RWPE2 (cell line): ENCODE measurements at regions not wholly inside any gene's neighbourhood (a gene's known extent, or its start where the extent isn't known, plus 50 kb on each side); places are given as distances from the start of the nearest gene placed in this dataset.

Source experiments
- ATAC-seq: fragments of 200-7000 bp; cut with Tn5 transposase; 3 replicates; pipeline ENCODE4 v1.9.1; 2021; ENCODE audit warnings: low read depth
- DNase-seq: peaks from one replicate; pipeline ENCODE4 v3.0.0-alpha.2; 2020; ENCODE audit warnings: low spot score
- H3K27ac ChIP-seq: fragments of 450-650 bp; 2 replicates; pipeline ENCODE4 v1.5.1; 2017; ENCODE audit warnings: mild to moderate bottlenecking; ENCODE audit not compliant: poor library complexity, severe bottlenecking
- H3K27me3 ChIP-seq: fragments of 250-450 bp; sonication (Bioruptor Pico); 2 replicates; pipeline ENCODE4 v1.5.1; 2021; ENCODE audit warnings: mild to moderate bottlenecking, moderate library complexity; ENCODE audit not compliant: insufficient read depth, poor library complexity, severe bottlenecking
- H3K36me3 ChIP-seq: fragments of 250-450 bp; sonication (Bioruptor Pico); 2 replicates; pipeline ENCODE4 v1.5.1; 2020; ENCODE audit warnings: low read depth, mild to moderate bottlenecking, moderate library complexity
- H3K4me1 ChIP-seq: fragments of 250-450 bp; sonication (Bioruptor Pico); 2 replicates; pipeline ENCODE4 v1.5.1; 2021; ENCODE audit warnings: mild to moderate bottlenecking, moderate library complexity; ENCODE audit not compliant: insufficient read depth, poor library complexity, severe bottlenecking
- H3K4me3 ChIP-seq: fragments of 250-450 bp; sonication (Bioruptor Pico); 2 replicates; pipeline ENCODE4 v1.5.1; 2021; ENCODE audit warnings: mild to moderate bottlenecking, moderate library complexity; ENCODE audit not compliant: severe bottlenecking
- H3K9me3 ChIP-seq: fragments of 250-450 bp; sonication (Bioruptor Pico); 2 replicates; pipeline ENCODE4 v1.5.1; 2021; ENCODE audit warnings: mild to moderate bottlenecking, moderate library complexity; ENCODE audit not compliant: severe bottlenecking
- TF ChIP-seq, protein P1 (sequence below): fragments of 450-650 bp; IDR thresholded peaks from one replicate; pipeline ENCODE4 v1.5.1; 2017; ENCODE audit warnings: mild to moderate bottlenecking, moderate library complexity; ENCODE audit not compliant: poor library complexity, severe bottlenecking

DNA sequence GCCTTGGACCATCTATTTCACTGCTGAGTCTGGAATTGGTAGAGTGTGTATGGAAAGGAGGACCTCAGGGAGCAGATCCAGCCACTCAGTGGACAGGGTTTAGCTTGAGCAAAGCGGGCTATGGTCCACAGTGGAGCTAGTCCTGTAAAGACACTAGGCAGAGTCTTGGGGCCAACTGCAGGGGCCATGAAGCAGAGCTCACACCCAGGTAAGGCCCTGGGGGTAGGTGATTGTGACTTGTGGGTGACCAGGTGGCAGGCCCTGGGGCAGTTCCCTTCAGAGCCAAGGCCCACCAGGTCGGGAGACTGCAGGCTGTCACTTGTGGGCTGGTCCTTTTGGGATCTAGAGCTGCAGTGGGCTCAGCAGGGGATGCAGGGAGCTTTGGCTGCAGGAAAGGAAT is 80.8 kb upstream of the EPHB3 start:
- no peaks in the 10 kb centered on the region for H3K36me3 ChIP-seq
- no peak overlapping the region for H3K27ac ChIP-seq
- DNase-seq, result no peak
- no peak overlapping the region for H3K4me3 ChIP-seq
- ATAC-seq, result no peak
- no peaks in the 10 kb centered on the region for H3K4me1 ChIP-seq
- TF ChIP-seq, protein P1, sequence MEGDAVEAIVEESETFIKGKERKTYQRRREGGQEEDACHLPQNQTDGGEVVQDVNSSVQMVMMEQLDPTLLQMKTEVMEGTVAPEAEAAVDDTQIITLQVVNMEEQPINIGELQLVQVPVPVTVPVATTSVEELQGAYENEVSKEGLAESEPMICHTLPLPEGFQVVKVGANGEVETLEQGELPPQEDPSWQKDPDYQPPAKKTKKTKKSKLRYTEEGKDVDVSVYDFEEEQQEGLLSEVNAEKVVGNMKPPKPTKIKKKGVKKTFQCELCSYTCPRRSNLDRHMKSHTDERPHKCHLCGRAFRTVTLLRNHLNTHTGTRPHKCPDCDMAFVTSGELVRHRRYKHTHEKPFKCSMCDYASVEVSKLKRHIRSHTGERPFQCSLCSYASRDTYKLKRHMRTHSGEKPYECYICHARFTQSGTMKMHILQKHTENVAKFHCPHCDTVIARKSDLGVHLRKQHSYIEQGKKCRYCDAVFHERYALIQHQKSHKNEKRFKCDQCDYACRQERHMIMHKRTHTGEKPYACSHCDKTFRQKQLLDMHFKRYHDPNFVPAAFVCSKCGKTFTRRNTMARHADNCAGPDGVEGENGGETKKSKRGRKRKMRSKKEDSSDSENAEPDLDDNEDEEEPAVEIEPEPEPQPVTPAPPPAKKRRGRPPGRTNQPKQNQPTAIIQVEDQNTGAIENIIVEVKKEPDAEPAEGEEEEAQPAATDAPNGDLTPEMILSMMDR, result no peak
- no peaks in the 10 kb centered on the region for H3K9me3 ChIP-seq
- H3K27me3 ChIP-seq, result no peaks in the 10 kb centered on the region

DNA sequence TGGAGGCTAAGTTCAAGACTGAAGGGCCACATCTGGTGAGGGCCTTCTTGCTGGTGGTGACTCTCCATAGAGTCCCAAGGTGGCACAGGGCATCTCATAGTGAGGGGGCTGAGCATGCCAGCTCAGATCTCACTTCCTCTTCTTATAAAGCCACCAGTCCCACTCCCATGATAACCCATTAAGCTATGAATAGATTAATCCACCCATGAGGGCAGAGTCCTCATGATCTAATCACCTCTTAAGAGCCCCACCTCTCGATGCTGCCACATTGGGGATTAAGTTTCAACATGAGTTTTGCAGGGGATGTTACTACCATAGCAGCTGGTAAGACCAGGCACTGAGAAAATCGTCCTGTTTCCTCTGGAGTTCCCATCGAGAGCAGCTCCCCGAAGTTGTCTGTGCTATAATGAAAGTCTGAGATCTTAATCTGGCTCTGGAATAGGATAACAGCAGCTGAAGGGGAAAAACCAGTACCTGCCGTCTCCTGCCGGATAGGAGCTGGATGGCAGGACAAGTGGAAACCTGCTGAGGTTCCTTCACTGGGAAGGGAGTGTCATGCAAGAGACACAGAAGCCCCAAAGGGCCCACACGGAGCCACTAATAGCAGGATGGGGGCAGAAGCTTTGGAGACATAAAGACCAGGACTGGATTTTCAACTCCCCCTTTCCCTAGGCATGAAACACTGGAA is 79.5 kb upstream of the EPHB3 start:
- DNase-seq (no peak), ATAC-seq (no peak)
- Histone ChIP-seq H3K27ac (no peak overlapping the region), H3K9me3 (no peaks in the 10 kb centered on the region), H3K4me3 (no peak overlapping the region), H3K36me3 (no peaks in the 10 kb centered on the region), H3K27me3 (no peaks in the 10 kb centered on the region), H3K4me1 (no peaks in the 10 kb centered on the region)
- TF ChIP-seq, protein P1, result no peak

GRCh38 chr3:184485241-184485640 is 76.3 kb upstream of the EPHB3 start:
- H3K9me3 ChIP-seq, result no peaks in the 10 kb centered on the region
- no peak for ATAC-seq
- H3K4me1 ChIP-seq, result no peaks in the 10 kb centered on the region
- H3K27me3 ChIP-seq, result peaks cover 20% of the 10 kb centered on the region
- H3K36me3 ChIP-seq, result no peaks in the 10 kb centered on the region
- no peak for DNase-seq
- TF ChIP-seq, protein P1, result no peak
- no peak overlapping the region for H3K27ac ChIP-seq
- no peak overlapping the region for H3K4me3 ChIP-seq

DNA sequence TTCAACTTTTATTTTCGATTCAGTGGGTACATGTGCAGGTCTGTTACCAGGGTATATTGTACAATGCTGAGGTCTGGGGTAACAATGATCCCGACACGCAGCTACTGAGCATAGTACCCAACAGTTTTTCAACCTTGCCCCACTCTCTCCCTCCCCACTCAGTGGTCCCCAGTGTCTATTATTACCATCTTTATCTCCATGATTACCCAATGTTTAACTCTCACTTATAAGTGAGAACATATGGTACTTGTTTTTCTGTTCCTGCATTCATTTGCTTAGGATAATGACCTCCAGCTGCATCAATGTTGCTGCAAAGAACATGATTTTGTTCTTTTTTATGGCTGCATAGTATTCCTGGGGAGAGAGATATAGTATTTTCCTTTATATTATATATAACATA is 75.7 kb upstream of the EPHB3 start:
- H3K4me3 ChIP-seq, result no peak overlapping the region
- no peaks in the 10 kb centered on the region for H3K9me3 ChIP-seq
- TF ChIP-seq, protein P1, result no peak
- H3K27me3 ChIP-seq, result peaks cover 27% of the 10 kb centered on the region
- no peak overlapping the region for H3K27ac ChIP-seq
- H3K4me1 ChIP-seq, result no peaks in the 10 kb centered on the region
- H3K36me3 ChIP-seq, result no peaks in the 10 kb centered on the region
- DNase-seq (no peak), ATAC-seq (no peak)

GRCh38 chr3:184486614-184487013 is 75.0 kb upstream of the EPHB3 start:
- Histone ChIP-seq H3K27me3 (peaks cover 34% of the 10 kb centered on the region), H3K4me1 (no peaks in the 10 kb centered on the region), H3K27ac (no peak overlapping the region), H3K36me3 (no peaks in the 10 kb centered on the region), H3K9me3 (no peaks in the 10 kb centered on the region), H3K4me3 (no peak overlapping the region)
- ATAC-seq, result no peak
- DNase-seq, result no peak
- TF ChIP-seq, protein P1, result no peak
